HG03575 (cell line): ENCODE measurements at regions not wholly inside any gene's neighbourhood (a gene's known extent, or its start where the extent isn't known, plus 50 kb on each side); places are given as distances from the start of the nearest gene placed in this dataset.
A peak's percentile ranks its signal among the peaks of the same experiment; 100 is the strongest.
"Not testable (repeated sequence)": the region's sequence is repeated elsewhere in the genome, so short reads cannot be mapped to it uniquely, and the experiment has no call there.

ENCODE experiments used
- ATAC-seq: cut with Tn5 transposase; IDR thresholded peaks from one replicate; pipeline ENCODE4 v1.9.1; 2021; ENCODE audit not compliant: unreplicated experiment, insufficient number of reproducible peaks, low FRiP score; ENCODE audit errors: extremely low read depth

DNA sequence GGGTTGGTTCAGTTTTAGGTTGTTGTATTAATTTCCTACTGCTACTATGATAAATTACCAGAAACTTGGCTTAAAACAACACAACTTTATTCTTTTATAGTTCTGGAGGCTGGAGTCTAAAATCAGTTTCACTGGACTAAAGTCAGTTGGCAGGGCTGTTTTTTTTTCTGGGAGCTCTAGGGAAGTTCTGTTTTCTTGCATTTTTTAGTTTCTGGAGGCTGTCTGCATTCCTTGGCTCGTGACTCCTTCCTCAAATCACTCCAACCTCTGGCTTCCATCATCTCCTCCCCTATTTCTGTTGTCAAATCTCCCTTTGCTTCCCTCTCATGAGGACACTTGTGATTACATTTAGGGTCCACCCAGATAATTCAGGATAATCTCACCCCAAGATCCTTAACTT lies 51.3 kb upstream of the SUB1 start:
- no peak for ATAC-seq

DNA sequence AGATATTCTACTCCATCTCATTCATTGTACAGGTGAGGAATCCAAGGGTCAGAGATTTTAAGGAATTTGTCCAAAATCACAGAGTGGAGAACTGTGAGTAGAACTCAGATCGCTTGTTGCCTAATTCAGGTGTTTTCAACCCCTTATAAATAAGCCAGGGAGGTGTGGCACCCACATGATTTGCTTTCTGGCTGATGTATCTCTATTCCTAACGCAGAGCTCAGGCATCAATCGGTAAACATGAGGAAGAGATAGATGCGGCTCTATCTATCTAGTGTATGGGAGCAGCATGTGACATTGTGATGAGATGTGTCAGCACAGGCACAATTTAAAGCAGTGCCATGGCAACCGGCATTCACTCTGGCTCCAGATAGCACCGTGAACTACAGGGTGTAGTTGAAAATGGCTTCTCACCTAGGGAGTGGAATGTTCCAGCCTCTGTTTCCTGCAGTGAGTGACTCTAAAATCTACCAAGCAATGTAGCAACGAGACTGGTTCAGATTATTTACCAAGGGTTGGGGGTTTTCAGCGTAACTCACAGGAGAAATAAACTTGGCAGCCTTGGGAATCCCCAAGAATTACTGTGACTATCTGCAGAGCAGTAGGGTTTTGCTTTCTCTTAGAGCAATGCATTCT lies 53.4 kb upstream of the SUB1 start:
- ATAC-seq: peak; percentile 27

DNA sequence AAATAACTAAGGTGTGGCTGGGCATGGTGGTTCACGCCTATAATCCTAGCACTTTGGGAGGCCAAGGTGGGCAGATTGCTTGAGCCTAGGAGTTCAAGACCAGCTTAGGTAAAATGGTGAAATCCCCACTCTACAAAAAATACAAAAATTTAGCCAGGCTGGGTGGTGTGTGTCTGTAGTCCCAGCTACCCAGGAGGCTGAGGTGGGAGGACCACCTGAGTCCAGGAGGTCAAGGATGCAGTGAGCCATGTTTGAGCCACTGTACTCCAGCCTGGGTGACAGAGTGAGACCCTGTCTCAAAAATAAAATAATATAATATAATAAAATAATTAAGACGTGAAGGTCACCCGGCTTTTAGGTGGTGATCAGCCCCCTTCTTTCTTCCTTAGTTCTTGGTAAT lies 58.0 kb upstream of the SUB1 start:
- ATAC-seq: not testable (repeated sequence)

DNA sequence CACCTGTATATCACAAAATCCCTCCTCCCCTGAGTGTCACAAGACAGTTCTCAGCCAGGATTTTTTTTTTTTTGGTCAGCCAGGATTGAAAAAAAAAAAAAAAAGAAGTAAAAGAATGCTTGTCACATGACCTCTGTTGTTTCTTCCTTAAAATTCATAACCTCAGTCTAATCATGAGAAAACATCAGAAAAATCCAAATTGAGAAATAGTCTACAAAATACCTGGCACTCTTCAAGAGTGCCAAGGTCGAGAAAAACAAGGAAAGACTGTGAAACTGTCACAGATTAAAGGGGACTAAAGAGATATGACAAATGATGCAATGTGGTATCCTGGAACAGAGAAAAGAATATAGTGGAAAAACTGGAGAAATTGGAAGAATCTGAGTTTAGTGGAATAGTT lies 58.5 kb upstream of the SUB1 start:
- ATAC-seq: no peak

DNA sequence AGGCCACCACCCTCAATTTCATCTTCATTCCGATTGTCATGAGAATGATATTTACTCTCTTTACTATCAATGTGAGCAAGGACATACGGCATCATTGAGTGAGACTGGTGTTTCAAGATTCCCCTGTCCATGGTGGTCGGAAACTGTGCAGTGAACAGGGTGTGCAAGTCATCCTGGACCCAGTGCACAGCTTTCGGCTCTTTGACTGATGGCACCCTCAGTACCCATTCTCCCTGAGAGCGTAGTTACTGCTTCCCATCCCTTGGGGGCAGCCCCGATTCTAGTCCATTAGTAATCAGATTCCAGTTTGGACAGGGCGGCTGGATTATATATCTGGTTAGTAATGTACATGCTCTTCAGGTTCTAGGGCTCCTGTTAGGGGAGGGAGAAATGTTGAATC lies 61.7 kb upstream of the SUB1 start:
- ATAC-seq: no peak

- ATAC-seq: no peak
These were observed 62.8 kb upstream of the SUB1 start for GRCh38 chr5:32522429-32523143.

GRCh38 chr5:32521481-32521880 lies 63.9 kb upstream of the SUB1 start:
- no peak for ATAC-seq

DNA sequence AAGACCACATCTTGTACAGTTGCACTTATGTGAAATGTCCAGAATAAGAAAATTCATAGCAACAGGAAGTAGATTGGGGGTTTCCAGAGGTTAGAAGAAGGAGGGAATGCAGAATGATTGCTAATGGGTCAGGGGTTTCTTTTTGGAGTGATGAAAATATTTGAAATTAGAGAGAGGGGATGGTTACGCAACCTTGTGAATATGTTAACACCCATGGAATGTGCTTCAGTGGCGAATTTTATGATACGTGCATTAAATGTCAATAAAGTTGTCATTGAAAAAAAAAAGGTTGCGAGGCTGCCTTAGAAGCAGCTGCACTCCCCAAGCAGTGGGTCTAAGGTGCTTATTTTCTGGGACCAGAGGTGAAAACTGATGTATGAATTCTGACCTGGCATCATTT lies 64.4 kb upstream of the SUB1 start:
- ATAC-seq: no peak

DNA sequence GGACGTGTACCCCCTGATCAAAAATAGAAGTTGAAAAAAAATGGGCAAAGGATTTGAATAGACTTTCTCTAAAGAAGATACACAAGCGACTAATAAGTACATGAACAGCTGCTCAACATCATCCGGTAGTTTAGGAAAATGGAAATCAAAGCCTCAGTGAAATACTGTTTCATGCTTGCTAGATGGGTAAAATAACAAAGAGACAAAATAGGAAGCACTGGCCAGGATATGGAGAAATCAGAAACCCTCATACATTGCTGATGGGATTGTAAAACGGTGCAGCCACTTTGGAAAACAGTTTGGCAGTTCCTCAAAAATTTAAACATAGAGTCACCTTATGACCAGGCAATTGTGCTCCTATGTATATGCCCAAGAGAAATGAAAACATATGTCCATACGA lies 65.0 kb upstream of the SUB1 start:
- no peak for ATAC-seq

- no peak for ATAC-seq
These were observed 65.8 kb upstream of the SUB1 start for GRCh38 chr5:32519508-32519907.

DNA sequence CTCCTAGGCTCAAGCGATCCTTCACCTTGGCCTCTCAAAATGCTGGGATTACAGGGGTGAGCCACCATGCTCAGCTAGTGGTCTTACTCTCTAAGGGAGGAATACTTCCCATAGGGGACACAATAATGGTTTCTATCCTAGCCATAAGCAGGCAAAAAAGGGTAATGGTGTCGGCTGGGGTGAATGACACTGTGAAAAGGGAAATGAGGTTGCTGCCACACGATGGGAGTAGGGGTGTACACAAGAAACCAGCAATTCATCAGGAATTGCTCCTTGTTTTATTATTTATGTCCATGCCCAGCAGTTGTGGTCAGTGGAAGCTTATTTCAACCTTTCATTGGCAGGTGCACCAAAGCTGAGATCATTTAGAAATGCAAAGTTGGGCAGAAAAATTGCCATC lies 70.3 kb upstream of the ZFR start:
- no peak for ATAC-seq

GRCh38 chr5:32512926-32513325 lies 68.4 kb upstream of the ZFR start:
- no peak for ATAC-seq

DNA sequence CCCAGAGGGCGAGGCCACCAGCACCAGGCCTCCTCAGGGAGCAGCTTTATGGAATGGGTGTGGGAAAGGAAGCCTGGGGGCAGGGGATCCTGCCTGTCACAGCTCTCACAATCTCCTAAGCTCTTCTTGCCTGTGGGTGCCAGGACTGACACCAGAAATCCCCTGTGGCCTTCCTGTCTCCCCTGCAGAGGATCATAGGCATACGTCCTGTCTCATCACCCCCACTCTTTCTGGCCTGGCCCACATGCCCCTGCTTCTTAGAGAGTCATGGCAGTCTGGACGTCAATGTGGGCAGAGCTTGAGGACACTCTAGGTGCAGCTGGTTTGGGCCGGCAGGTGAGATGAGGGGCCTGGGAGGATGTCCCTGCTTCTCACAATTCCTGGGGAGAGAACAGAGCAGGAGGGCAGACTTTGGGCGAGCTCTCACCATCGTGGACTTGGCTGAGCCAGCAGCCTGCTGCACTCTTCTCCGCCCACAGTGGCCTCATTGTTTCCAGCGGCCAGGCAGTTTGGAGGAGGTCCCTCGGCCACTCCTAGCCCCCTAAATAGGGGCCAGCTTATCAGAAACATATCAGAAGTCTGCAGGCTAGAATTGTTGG lies 67.3 kb upstream of the ZFR start:
- ATAC-seq: no peak

DNA sequence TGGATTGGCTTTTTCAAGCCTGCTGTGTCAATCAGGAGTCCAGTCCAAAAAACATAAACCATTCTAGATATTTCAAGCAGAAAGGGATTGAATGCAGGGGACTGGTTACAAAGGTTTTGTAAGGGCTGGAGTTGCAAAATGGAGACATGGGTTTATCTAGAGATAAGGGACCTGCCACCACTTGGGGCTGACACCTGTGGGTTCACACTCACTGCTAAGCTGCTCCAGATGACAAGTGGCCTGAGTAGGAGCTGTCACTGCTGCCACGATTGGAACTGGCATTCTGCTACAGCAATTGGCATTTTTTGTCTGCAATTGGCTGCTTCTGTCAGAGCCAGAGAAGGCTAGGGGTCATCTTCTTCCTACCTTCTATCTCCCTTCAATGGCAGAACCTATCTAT lies 66.3 kb upstream of the ZFR start:
- no peak for ATAC-seq

GRCh38 chr5:32508806-32509805 lies 64.6 kb upstream of the ZFR start:
- no peak for ATAC-seq

- ATAC-seq: no peak
These were observed 63.3 kb upstream of the ZFR start for GRCh38 chr5:32507738-32508434.

DNA sequence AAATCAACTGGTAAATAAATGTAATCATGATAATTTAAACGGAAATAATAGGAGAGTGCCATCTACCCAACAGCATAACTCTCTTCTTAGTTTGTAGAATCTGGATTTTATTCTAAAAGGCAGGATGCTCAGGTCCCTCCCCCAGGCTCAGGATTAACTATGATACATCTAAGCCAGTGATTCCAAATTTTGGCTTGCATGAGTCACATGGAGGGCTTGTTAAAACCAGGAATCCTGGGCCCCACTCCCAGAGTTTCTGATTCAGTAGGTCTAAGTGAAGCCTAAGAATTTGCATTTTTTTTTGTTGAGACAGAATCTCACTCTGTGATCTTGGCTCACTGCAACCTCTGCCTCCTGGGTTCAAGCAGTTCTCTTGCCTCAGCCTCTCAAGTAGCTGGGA lies 62.3 kb upstream of the ZFR start:
- ATAC-seq: no peak

- ATAC-seq: no peak
These were observed 61.7 kb upstream of the ZFR start for GRCh38 chr5:32506201-32506661.

GRCh38 chr5:32505756-32506155 lies 61.2 kb upstream of the ZFR start:
- ATAC-seq: no peak
